DMS53 treated with DMSO at 0.1 percent for 48 hours (cell line): ENCODE measurements at regions not wholly inside any gene's neighbourhood (a gene's known extent, or its start where the extent isn't known, plus 50 kb on each side); places are given as distances from the start of the nearest gene placed in this dataset.
A peak's percentile ranks its signal among the peaks of the same experiment; 100 is the strongest.

Source experiments
- DNase-seq: peaks from one replicate; lab custom pipeline; 2025; ENCODE audit not compliant: unreplicated experiment; lab: John Stamatoyannopoulos, UW

DNA sequence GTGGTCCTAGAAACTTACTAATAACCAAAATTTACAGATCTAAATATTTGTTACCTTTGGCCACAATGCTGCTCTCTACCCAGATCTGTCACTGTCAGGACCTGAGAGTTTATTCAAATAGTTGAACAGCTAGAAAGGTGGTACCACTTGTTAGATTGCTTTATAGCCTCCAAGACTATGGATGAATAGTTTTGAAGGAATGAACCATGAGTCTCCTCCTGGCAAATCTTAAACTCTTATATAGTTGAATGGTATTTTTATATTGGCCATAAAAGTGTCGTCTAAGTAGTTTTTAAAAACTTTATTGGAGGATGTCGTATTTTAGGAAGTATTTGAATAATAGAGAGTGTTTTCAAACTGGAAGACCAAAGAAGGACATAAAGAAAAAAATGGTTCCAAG, 178.7 kb downstream of the AHR start:
- DNase-seq = no peak

GRCh38 chr7:17481118-17481517, 182.7 kb downstream of the AHR start:
- DNase-seq = no peak

DNA sequence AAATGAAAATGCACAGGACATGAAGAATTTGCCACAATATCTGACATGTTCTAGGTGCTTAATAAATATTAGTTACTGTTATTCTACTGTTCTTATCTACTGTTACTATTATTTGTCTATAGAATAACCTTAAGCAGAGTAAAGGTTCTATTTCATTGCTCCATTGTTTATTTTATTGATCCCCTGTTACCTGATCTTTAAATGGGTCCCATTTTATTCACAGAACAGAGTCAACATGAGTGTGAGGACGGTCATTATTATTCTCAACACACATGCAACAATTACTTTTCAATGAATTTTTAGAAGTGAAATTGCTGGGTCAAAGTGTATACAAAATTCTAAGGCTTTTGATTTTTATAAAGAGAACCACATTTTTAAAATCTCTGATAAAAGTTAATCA, 186.9 kb downstream of the AHR start:
- no peak for DNase-seq

DNA sequence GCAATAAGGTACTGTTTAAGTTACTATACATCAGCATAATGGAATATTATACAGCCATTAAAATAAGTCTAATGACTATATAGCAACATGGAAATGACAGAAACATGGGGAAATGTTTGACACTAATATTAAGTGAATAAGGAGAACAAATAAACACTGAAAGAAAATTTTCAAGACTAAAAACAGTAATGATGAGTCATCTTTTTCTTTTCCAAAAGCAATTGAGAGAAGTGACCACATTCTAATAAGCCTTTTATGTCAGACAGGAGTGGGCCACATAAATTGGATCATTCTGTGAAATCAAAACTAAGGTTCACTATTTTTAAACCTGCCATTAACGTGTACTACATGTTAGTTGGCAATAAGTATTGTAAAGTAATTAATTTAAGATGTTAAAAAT, 187.5 kb downstream of the AHR start:
- DNase-seq = no peak

DNA sequence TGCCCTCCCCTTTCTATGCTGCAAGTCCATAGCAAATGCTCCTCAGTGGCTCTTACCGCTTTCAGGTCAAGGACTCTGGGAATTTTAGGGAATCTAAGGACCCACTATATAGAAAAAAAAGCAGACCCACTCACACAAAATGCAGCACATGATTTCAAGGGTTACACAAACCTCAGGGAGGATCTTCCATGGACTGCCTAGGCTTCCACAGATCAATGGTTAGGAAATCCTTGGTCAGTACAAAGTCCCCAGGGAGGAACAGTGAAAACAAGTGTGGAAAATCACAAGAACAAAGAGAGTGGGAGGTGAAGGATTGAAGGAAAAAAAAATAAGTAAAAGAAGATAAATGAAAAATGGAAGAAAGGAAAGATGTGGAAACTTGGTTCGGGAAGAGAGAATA, 188.4 kb downstream of the AHR start:
- DNase-seq = no peak

- DNase-seq = no peak
These were observed 188.9 kb downstream of the AHR start for GRCh38 chr7:17487343-17487742.

- DNase-seq = no peak
These were observed 190.4 kb downstream of the AHR start for GRCh38 chr7:17488829-17489228.

GRCh38 chr7:17489961-17490360, 191.5 kb downstream of the AHR start:
- no peak for DNase-seq

DNA sequence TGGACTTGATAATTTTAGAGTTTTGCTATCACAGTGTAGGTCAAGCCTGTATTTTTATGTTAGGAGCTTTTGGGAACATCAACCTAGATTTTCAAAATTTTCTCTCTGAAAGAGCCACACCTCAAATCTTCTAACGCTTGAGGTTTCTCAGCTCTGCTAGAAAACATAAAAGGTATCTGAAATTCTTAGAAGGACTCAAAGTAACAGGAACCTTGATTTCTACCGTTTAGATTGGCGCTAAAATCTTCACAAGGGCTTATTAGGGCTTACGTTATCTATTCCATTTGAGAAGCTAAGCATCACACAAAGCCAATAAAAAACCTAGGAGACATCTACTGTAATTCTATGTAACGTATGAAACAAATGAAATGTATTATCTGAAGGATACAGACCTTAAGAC, 192.4 kb downstream of the AHR start:
- no peak for DNase-seq

GRCh38 chr7:17492437-17492836, 194.0 kb downstream of the AHR start:
- no peak for DNase-seq

GRCh38 chr7:17493446-17493845, 195.0 kb downstream of the AHR start:
- no peak for DNase-seq

DNA sequence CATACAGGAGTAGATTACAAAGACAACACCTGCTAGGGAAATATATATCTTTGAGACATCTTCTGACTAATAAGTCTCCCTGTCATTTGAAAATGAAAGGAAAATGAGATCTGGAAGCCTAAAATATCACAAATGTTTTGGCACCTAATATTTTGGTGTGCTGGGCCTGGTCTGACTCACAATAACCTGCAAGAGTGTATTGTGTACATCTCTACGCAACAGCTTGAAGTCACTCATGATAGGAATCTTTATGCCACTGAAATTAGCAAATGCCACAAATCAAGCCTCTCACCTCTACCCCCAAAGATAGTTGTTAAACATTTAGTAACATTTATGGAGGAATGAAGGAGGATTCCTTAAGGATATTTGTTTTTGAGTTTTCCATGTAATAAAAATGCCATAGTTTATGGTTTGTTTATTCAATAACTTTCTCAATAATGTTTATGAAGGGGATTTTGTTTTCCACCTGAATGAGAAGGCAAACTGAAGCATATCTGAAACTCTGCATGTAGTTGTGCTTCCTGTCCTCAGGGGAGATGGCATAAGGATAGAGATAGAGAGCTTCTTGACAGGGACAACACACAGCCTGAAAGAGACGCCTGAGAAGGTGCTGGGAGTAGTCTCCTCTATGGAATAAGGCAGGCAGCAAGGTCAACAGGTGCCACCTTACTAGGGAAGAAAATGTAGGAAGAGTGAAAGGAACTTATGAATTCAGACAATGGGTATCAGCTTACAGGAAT, 197.4 kb downstream of the AHR start:
- DNase-seq = no peak

DNA sequence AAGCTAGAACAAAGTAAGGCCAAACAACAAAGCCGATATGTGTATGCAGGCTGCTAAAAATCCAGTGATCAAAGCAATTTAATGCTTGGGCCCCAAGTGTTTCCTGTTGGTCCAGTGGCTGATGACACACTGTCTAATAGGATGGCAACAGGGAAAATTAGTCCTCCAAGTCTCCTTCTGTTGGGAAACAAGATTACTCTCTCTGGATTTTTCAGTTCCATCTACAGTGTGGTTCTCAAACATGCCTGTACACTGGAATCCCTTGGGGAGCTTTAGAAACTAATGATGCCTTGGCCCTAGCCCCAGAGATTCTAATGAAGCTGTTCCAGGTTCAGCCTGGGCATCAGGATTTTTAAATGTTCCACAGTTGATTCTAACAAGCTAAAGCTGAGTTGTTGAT, 198.7 kb downstream of the AHR start:
- DNase-seq = no peak

DNA sequence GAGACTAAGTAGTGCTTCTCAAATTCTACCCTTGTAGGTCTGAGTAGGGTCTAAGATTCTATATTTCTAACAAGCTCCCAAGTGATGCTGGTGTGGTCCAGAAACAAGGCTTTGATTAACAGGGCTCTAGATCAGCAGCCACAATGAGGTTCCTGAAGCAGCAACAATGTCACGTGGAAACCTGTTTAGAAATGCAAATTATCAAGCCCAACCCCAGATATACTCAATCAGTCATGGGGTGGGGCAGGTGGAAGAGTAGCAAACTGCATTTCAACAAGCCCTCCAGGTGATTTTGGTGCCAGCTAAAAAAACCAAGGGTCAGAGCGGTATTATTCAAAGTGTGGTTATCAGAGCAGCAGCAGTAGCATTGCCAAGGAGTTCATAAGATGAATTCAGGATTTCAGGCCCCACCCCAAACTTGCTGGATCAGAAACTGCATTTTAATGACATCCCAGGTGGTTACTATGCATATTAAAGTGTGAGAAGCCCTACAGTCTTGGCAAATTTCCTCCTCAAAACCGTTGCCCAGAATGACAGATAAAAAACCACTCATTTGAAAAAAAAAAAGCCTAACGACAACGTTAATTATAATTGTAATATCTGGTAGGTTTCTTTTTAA, 199.2 kb downstream of the AHR start:
- DNase-seq = no peak

DNA sequence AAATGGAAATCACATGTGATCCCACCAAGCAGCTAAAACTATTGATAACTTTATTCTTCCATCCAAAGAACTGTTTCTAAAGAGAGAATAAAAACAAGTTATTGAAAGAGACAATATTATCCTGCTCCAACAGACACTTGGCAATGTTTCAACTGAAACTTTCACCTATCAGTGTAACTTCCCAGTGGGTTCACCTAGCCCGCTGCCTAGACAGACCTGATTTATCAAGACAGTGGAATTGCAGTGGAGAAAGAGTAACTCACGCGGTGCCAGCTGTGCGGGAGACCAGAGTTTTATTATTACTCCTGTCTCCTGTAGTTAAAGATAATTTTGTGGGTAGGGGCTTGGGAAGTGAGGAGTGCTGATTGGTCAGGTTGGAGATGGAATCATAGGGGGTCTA, 199.8 kb downstream of the AHR start:
- DNase-seq = no peak

DNA sequence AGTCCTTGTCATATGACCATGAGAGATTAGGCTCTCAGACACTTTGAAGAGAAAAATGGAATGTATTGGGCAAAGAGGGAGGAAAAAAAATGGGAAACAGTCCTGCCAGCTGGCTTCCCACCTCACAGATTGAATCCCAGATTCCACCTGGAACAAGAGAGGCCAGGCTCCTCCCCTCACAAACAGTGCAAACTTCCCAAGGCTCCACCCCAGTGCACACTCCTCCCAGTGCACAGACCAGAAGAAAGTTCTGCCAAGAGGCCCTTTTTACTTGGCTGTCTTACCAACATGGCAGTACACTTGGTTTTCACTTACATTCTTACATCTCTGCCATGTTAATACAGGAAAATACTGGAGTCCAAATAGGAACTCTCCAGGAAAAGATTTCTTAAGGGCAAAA, 202.3 kb downstream of the AHR start:
- no peak for DNase-seq

GRCh38 chr7:17501441-17502212, 203.2 kb downstream of the AHR start:
- DNase-seq = no peak

GRCh38 chr7:17502213-17503060, 204.0 kb downstream of the AHR start:
- DNase-seq = no peak

DNA sequence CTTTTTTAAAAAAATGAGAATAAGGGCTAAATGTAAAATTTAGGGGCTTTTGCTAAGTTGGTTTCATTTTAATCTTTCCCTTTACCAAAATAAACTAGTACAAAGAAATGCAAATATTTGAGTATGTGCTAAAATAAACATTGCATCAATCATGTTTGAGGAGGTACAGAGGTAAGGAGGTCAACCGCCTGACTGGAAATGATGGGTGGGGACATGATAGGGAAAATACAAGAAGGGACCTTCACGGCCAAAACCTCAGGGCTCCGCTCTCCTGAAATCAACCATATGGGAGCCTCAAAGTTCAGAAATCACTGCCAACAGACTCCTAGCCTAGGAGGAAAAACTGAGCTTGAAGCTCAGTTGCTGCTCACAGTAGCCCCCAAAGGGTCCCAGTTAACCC, 207.6 kb downstream of the AHR start:
- DNase-seq = peak; percentile 88

DNA sequence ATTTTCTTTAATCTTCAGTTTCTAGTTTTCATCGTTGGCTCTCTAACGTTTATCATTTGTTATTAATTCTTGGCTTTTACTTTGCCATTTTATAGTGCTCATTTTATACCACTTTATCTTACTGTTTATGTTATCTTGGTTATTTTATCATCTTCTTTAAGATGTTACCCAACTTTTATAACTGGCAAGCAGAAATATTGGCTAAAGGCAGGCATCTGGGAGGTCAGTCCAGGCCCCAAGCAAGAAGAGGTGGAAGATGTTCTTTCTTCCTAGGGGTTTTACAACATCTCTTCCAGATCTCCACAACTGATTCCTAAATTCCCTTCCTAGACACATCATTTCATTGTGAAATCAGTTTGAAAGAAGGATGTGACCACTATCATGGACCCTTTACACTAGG, 208.1 kb downstream of the AHR start:
- DNase-seq = no peak

GRCh38 chr7:17507717-17508116, 209.3 kb downstream of the AHR start:
- no peak for DNase-seq
